ENCODE measurements at regions not wholly inside any gene's neighbourhood (a gene's known extent, or its start where the extent isn't known, plus 50 kb on each side); places are given as distances from the start of the nearest gene placed in this dataset.

GRCh38 chr11:27592098-27592780, 85.7 kb upstream of the LIN7C start:
- TF ChIP-seq CTCF (conservative IDR thresholded peaks at IDR 0.05; ENCODE audit: low read length) (no peak), EZH2phosphoT487 (IDR thresholded peaks at IDR 0.05; ENCODE audit: borderline replicate concordance) (no peak)

Measured in Loucy (cell line).